ENCODE measurements at regions not wholly inside any gene's neighbourhood (a gene's known extent, or its start where the extent isn't known, plus 50 kb on each side); places are given as distances from the start of the nearest gene placed in this dataset.

GRCh38 chr21:25402134-25402961, 204.9 kb downstream of the MRPL39 start:
- no peak for DNase-seq
- Histone ChIP-seq H3K9ac (no peak overlapping the region), H3K4me1 (ENCODE audit: insufficient read depth) (no peaks in the 10 kb centered on the region), H2AFZ (no peak overlapping the region), H3K27me3 (replicated peaks; ENCODE audit: insufficient read depth) (no peaks in the 10 kb centered on the region), H3K9me2 (ENCODE audit: insufficient read depth) (no peaks in the 10 kb centered on the region), H3K9me3 (ENCODE audit: low read depth) (no peaks in the 10 kb centered on the region), H4K20me1 (ENCODE audit: insufficient read depth) (no peaks in the 10 kb centered on the region), H3K4me3 (no peak overlapping the region), H3K4me2 (ENCODE audit: unreplicated experiment) (no peak overlapping the region), H3F3A (ENCODE audit: insufficient read depth) (no peaks in the 10 kb centered on the region), H3K79me2 (ENCODE audit: insufficient read depth) (no peaks in the 10 kb centered on the region), H3K36me3 (ENCODE audit: low read depth) (no peaks in the 10 kb centered on the region), H3K27ac (no peak overlapping the region)
- TF ChIP-seq EZH2phosphoT487 (IDR thresholded peaks at IDR 0.05; ENCODE audit: insufficient read depth, low read depth) (no peak), EZH2 (IDR thresholded peaks at IDR 0.05; ENCODE audit: insufficient read depth, poor library complexity, severe bottlenecking) (no peak)
- in situ Hi-C loops (cut with MboI): no loop called here
- 23 to 30% methylated on average over 7 of the region's 7 CpGs for WGBS, 2 experiments (ENCODE audit: low coverage in 1 of 2, low lambda C conversion rate in 2 of 2, missing lambda C conversion rate in 2 of 2)

GRCh38 chr21:25400427-25400826, 206.9 kb downstream of the MRPL39 start:
- no peaks in the 10 kb centered on the region for H3K4me1 ChIP-seq (ENCODE audit: insufficient read depth)
- H3K27me3 ChIP-seq (replicated peaks; ENCODE audit: insufficient read depth): no peaks in the 10 kb centered on the region
- DNase-seq: no peak
- H3F3A ChIP-seq (ENCODE audit: insufficient read depth): no peaks in the 10 kb centered on the region
- H3K4me3 ChIP-seq: no peak overlapping the region
- no peaks in the 10 kb centered on the region for H4K20me1 ChIP-seq (ENCODE audit: insufficient read depth)
- H3K9ac ChIP-seq: no peak overlapping the region
- in situ Hi-C loops (cut with MboI): no loop called here
- H3K27ac ChIP-seq: no peak overlapping the region
- H3K36me3 ChIP-seq (ENCODE audit: low read depth): no peaks in the 10 kb centered on the region
- H3K9me2 ChIP-seq (ENCODE audit: insufficient read depth): no peaks in the 10 kb centered on the region
- WGBS, 2 experiments (ENCODE audit: low coverage in 1 of 2, low lambda C conversion rate in 2 of 2, missing lambda C conversion rate in 2 of 2): 65% methylated on average over 1 of the region's 1 CpG
- no peak overlapping the region for H3K4me2 ChIP-seq (ENCODE audit: unreplicated experiment)
- H2AFZ ChIP-seq: no peak overlapping the region
- no peaks in the 10 kb centered on the region for H3K79me2 ChIP-seq (ENCODE audit: insufficient read depth)
- H3K9me3 ChIP-seq (ENCODE audit: low read depth): no peaks in the 10 kb centered on the region
- no peak for TF ChIP-seq EZH2phosphoT487 (IDR thresholded peaks at IDR 0.05; ENCODE audit: insufficient read depth, low read depth)
- TF ChIP-seq EZH2 (IDR thresholded peaks at IDR 0.05; ENCODE audit: insufficient read depth, poor library complexity, severe bottlenecking): no peak

GRCh38 chr21:25398630-25399029, 208.7 kb downstream of the MRPL39 start:
- no peak overlapping the region for H3K9ac ChIP-seq
- H3K27ac ChIP-seq: no peak overlapping the region
- no peaks in the 10 kb centered on the region for H3K9me2 ChIP-seq (ENCODE audit: insufficient read depth)
- no peaks in the 10 kb centered on the region for H3K27me3 ChIP-seq (replicated peaks; ENCODE audit: insufficient read depth)
- H2AFZ ChIP-seq: no peak overlapping the region
- in situ Hi-C loops (cut with MboI): no loop called here
- H3K4me1 ChIP-seq (ENCODE audit: insufficient read depth): no peaks in the 10 kb centered on the region
- no peak for TF ChIP-seq EZH2 (IDR thresholded peaks at IDR 0.05; ENCODE audit: insufficient read depth, poor library complexity, severe bottlenecking)
- TF ChIP-seq EZH2phosphoT487 (IDR thresholded peaks at IDR 0.05; ENCODE audit: insufficient read depth, low read depth): no peak
- H3K4me2 ChIP-seq (ENCODE audit: unreplicated experiment): no peak overlapping the region
- no peaks in the 10 kb centered on the region for H3K79me2 ChIP-seq (ENCODE audit: insufficient read depth)
- no peaks in the 10 kb centered on the region for H4K20me1 ChIP-seq (ENCODE audit: insufficient read depth)
- WGBS, 2 experiments (ENCODE audit: low coverage in 1 of 2, low lambda C conversion rate in 2 of 2, missing lambda C conversion rate in 2 of 2): 73 to 80% methylated on average over 3 of the region's 3 CpGs
- no peak overlapping the region for H3K4me3 ChIP-seq
- H3K36me3 ChIP-seq (ENCODE audit: low read depth): no peaks in the 10 kb centered on the region
- no peaks in the 10 kb centered on the region for H3K9me3 ChIP-seq (ENCODE audit: low read depth)
- H3F3A ChIP-seq (ENCODE audit: insufficient read depth): no peaks in the 10 kb centered on the region
- DNase-seq: no peak

- H3K9ac ChIP-seq: no peak overlapping the region
These were observed 211.1 kb downstream of the MRPL39 start for GRCh38 chr21:25396135-25396711.

More at GRCh38 chr21:25396135-25396711, 211.1 kb downstream of the MRPL39 start:
- no peak overlapping the region for H3K27ac ChIP-seq
- H2AFZ ChIP-seq: no peak overlapping the region
- H3K4me2 ChIP-seq (ENCODE audit: unreplicated experiment): no peak overlapping the region
- WGBS, 2 experiments (ENCODE audit: low coverage in 1 of 2, low lambda C conversion rate in 2 of 2, missing lambda C conversion rate in 2 of 2): 72 to 76% methylated on average over 8 of the region's 8 CpGs
- H4K20me1 ChIP-seq (ENCODE audit: insufficient read depth): no peaks in the 10 kb centered on the region
- H3K9me3 ChIP-seq (ENCODE audit: low read depth): no peaks in the 10 kb centered on the region
- no peak overlapping the region for H3K4me3 ChIP-seq
- H3K4me1 ChIP-seq (ENCODE audit: insufficient read depth): no peaks in the 10 kb centered on the region
- in situ Hi-C loops (cut with MboI): no loop called here
- H3K79me2 ChIP-seq (ENCODE audit: insufficient read depth): no peaks in the 10 kb centered on the region
- TF ChIP-seq EZH2 (IDR thresholded peaks at IDR 0.05; ENCODE audit: insufficient read depth, poor library complexity, severe bottlenecking): no peak
- TF ChIP-seq EZH2phosphoT487 (IDR thresholded peaks at IDR 0.05; ENCODE audit: insufficient read depth, low read depth): no peak
- H3K36me3 ChIP-seq (ENCODE audit: low read depth): no peaks in the 10 kb centered on the region
- no peak for DNase-seq
- H3F3A ChIP-seq (ENCODE audit: insufficient read depth): no peaks in the 10 kb centered on the region
- H3K9me2 ChIP-seq (ENCODE audit: insufficient read depth): no peaks in the 10 kb centered on the region
- H3K27me3 ChIP-seq (replicated peaks; ENCODE audit: insufficient read depth): no peaks in the 10 kb centered on the region

All from GM23248 (cell line).